ENCODE measurements at regions not wholly inside any gene's neighbourhood (a gene's known extent, or its start where the extent isn't known, plus 50 kb on each side); places are given as distances from the start of the nearest gene placed in this dataset.

DNA sequence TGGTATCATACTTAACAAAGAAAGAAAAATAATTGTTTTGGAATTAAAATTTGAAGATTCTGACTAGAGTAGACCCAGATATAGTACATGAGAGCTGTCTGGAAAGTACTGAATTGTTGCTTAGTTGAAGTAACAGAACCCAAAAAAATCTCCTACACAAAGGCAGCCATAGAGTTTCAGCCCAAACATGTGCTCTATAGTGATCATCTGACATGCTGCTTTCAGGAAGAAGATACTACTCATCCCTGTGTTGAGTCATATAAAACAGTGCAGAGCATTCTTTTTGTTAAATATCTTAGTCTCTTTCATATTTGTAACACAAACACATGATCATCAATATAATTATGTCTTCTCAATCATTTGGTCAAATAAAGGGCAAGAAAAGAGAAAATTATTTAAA lies 84.8 kb upstream of the PTPRM start:
- Histone ChIP-seq H3K27me3 (no peaks in the 10 kb centered on the region), H3K36me3 (no peaks in the 10 kb centered on the region), H3K27ac (no peak overlapping the region), H3K4me1 (no peaks in the 10 kb centered on the region), H3K4me3 (no peak overlapping the region), H3K9me3 (no peaks in the 10 kb centered on the region)
- intact Hi-C loops (cut with DNase I; ENCODE audit: low total_unique reads) = no loop called here
- DNase-seq = no peak
- TF ChIP-seq, protein P1, sequence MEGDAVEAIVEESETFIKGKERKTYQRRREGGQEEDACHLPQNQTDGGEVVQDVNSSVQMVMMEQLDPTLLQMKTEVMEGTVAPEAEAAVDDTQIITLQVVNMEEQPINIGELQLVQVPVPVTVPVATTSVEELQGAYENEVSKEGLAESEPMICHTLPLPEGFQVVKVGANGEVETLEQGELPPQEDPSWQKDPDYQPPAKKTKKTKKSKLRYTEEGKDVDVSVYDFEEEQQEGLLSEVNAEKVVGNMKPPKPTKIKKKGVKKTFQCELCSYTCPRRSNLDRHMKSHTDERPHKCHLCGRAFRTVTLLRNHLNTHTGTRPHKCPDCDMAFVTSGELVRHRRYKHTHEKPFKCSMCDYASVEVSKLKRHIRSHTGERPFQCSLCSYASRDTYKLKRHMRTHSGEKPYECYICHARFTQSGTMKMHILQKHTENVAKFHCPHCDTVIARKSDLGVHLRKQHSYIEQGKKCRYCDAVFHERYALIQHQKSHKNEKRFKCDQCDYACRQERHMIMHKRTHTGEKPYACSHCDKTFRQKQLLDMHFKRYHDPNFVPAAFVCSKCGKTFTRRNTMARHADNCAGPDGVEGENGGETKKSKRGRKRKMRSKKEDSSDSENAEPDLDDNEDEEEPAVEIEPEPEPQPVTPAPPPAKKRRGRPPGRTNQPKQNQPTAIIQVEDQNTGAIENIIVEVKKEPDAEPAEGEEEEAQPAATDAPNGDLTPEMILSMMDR (IDR thresholded peaks at IDR 0.05) = no peak

DNA sequence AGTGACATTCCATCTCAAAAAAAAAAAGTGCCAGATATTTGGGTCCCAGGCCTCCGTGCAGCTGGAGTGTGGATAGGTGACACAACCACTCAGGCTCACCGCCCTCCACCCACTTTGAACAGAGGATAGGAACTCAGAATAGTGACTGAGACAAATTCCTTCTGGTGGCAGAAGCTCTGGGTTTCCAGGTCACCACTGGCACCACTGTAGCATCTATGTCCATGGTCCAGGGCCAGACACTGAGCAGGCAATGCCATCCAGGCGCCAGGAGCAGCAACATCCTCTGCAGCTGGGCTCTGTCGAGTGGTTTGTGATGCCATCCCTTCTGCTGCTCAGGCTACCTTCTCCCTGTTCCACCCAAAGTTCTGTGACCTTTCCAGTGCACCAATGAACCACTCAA lies 81.5 kb upstream of the PTPRM start:
- no peaks in the 10 kb centered on the region for H3K36me3 ChIP-seq
- H3K27ac ChIP-seq = no peak overlapping the region
- intact Hi-C loops (cut with DNase I; ENCODE audit: low total_unique reads) = no loop called here
- H3K4me3 ChIP-seq = no peak overlapping the region
- no peaks in the 10 kb centered on the region for H3K9me3 ChIP-seq
- TF ChIP-seq, protein P1 (IDR thresholded peaks at IDR 0.05) = no peak
- no peaks in the 10 kb centered on the region for H3K4me1 ChIP-seq
- no peak for DNase-seq
- H3K27me3 ChIP-seq = no peaks in the 10 kb centered on the region

GRCh38 chr18:7488571-7488970 lies 78.5 kb upstream of the PTPRM start:
- TF ChIP-seq, protein P1 (IDR thresholded peaks at IDR 0.05) = no peak
- no peaks in the 10 kb centered on the region for H3K4me1 ChIP-seq
- no peak overlapping the region for H3K4me3 ChIP-seq
- H3K27me3 ChIP-seq = no peaks in the 10 kb centered on the region
- no peaks in the 10 kb centered on the region for H3K9me3 ChIP-seq
- H3K36me3 ChIP-seq = no peaks in the 10 kb centered on the region
- H3K27ac ChIP-seq = no peak overlapping the region
- DNase-seq = no peak
- intact Hi-C loops (cut with DNase I; ENCODE audit: low total_unique reads) = no loop called here

- TF ChIP-seq, protein P1 (IDR thresholded peaks at IDR 0.05) = no peak
- intact Hi-C loops (cut with DNase I; ENCODE audit: low total_unique reads) = no loop called here
These were observed 77.0 kb upstream of the PTPRM start for GRCh38 chr18:7490104-7490503.

DNA sequence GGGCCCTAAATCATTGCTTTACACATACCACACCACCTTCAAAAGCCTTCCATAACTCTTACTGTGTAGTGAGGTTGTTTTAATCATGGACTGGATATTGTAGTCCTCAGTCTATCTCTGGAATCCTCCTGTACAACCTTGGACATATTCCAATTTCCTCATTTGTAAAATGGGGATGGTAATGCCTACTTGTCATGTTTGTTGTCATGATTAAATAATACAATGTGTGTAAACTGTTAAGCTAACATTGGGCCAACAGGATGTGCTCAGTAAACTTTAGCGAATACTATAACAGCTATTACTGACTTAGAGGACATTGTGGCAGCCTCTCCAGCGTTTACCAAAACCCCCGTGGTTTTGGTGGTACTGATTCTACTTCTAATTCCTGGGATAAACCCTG lies 74.7 kb upstream of the PTPRM start:
- TF ChIP-seq, protein P1 (IDR thresholded peaks at IDR 0.05) = no peak
- Histone ChIP-seq H3K9me3 (no peaks in the 10 kb centered on the region), H3K4me1 (no peaks in the 10 kb centered on the region), H3K36me3 (no peaks in the 10 kb centered on the region), H3K4me3 (no peak overlapping the region), H3K27ac (no peak overlapping the region), H3K27me3 (no peaks in the 10 kb centered on the region)
- no peak for DNase-seq
- intact Hi-C loops (cut with DNase I; ENCODE audit: low total_unique reads) = no loop called here

More at GRCh38 chr18:7490104-7490503, 77.0 kb upstream of the PTPRM start:
- DNase-seq = no peak
- no peaks in the 10 kb centered on the region for H3K27me3 ChIP-seq
- H3K4me3 ChIP-seq = no peak overlapping the region
- H3K36me3 ChIP-seq = no peaks in the 10 kb centered on the region
- H3K4me1 ChIP-seq = no peaks in the 10 kb centered on the region
- no peaks in the 10 kb centered on the region for H3K9me3 ChIP-seq
- no peak overlapping the region for H3K27ac ChIP-seq

- no peaks in the 10 kb centered on the region for H3K9me3 ChIP-seq
- H3K4me1 ChIP-seq = no peaks in the 10 kb centered on the region
- TF ChIP-seq, protein P1 (IDR thresholded peaks at IDR 0.05) = no peak
- intact Hi-C loops (cut with DNase I; ENCODE audit: low total_unique reads) = no loop called here
- no peaks in the 10 kb centered on the region for H3K27me3 ChIP-seq
- no peak overlapping the region for H3K4me3 ChIP-seq
- DNase-seq = no peak
- no peaks in the 10 kb centered on the region for H3K36me3 ChIP-seq
- no peak overlapping the region for H3K27ac ChIP-seq
These were observed 70.0 kb upstream of the PTPRM start for GRCh38 chr18:7497081-7497480.

Measured in tibial artery (tissue), 4 donors.